SK-N-MC (cell line): ENCODE measurements at regions not wholly inside any gene's neighbourhood (a gene's known extent, or its start where the extent isn't known, plus 50 kb on each side); places are given as distances from the start of the nearest gene placed in this dataset.

Source experiments
- EZH2 ChIP-seq: fragments of 200-600 bp; sonication (generic); IDR thresholded peaks from one replicate; pipeline ENCODE4 v1.6.1; 2017; ENCODE audit warnings: antibody characterized with exemption
- FOXP2 ChIP-seq: optimal IDR thresholded peaks from 2 replicates; pipeline ENCODE3; 2011; ENCODE audit warnings: mild to moderate bottlenecking, moderate library complexity; ENCODE audit not compliant: insufficient read depth; ENCODE audit errors: extremely low read length, control extremely low read depth
- POLR2AphosphoS5 ChIP-seq: IDR thresholded peaks from 2 replicates; pipeline ENCODE4 v1.6.1; 2012; ENCODE audit warnings: mild to moderate bottlenecking, low read depth, low read length, borderline replicate concordance

DNA sequence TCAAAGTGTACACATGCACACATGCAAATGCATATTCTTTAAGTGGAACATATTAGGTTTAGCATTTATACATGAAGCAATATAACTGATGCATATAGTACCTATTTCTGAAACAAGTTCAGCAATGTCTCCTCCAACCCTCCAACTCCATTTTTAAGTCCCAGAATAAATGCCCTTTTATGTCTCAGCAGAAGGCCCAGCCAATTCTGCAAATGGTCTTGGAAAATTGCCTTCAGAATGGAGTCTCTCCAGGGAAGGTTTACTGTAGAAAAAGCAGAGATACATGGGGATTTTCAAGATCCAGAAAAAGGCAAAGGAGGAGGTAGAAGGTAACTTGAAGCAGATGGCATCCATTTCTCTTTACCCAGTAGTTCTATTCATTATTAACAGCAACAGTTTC is 633.3 kb downstream of the MAFB start:
- TF ChIP-seq EZH2 (no peak), POLR2AphosphoS5 (no peak), FOXP2 (no peak)
